ENCODE measurements at regions not wholly inside any gene's neighbourhood (a gene's known extent, or its start where the extent isn't known, plus 50 kb on each side); places are given as distances from the start of the nearest gene placed in this dataset.
"Not testable (repeated sequence)": the region's sequence is repeated elsewhere in the genome, so short reads cannot be mapped to it uniquely, and the experiment has no call there.

DNA sequence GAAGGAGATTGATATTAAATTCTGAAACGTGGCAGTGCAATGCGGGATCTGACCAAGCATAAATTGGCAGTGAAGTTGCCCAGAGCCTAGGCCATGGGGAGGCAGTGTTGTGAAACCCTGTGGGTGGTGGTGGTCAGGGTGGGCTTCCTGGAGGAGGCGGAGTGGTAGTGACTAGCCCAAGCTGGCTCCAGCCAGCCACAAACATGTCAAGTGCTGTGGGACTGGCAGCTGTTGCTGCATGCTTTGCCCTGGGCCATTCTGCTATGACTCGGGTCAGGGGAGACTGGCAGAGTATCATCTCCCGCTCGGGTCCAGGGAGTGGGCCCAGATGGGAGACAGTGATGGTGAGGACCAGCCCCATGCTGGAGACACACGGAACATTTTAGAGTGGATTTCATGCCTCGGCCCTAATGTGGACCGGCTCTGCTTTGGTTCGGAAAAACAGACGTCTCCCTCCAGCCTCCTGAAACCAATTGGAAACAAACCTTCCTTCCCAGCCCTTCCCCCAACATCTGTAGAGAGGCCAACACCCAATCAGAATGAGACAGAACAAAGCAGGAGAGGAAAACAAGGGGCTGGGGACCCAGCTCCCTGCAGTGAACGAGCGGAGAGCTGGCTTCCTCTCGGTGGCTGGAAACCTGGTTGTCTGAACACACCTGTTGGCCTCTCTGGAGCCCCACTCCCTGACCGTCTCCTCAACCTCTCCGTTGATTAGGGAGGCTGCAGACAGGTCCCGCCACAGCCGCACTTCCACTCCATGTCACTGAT is 58.2 kb downstream of the TMEM270 start:
- DNase-seq: no peak
- Histone ChIP-seq H3K4me1 (ENCODE audit: control insufficient read depth in 3 of 3, insufficient read depth in 2 of 3, low read depth in 1 of 3, low read length in 2 of 3) (no peaks in the 10 kb centered on the region), H3K27ac (ENCODE audit: low read depth in 1 of 3, low read length in 2 of 3) (no peak overlapping the region), H3K4me3 (ENCODE audit: low read depth in 1 of 3, low read length in 3 of 3) (no peak overlapping the region), H3K27me3 (ENCODE audit: control insufficient read depth in 3 of 3, insufficient read depth in 3 of 3, low read length in 3 of 3) (peaks cover 0 to 3% (median 0%) of the 10 kb centered on the region in 3 donors), H3K9me3 (ENCODE audit: control insufficient read depth in 2 of 2, insufficient read depth in 1 of 2, low read depth in 1 of 2, low read length in 1 of 2) (no peaks in the 10 kb centered on the region), H3K36me3 (ENCODE audit: control insufficient read depth in 3 of 3, insufficient read depth in 2 of 3, low read depth in 1 of 3, low read length in 3 of 3) (no peaks in the 10 kb centered on the region)
- no peak for FAIRE-seq
- 77 to 84% (median 81%) methylated on average over 17 to 18 of the region's 18 CpGs for WGBS, 3 donors

DNA sequence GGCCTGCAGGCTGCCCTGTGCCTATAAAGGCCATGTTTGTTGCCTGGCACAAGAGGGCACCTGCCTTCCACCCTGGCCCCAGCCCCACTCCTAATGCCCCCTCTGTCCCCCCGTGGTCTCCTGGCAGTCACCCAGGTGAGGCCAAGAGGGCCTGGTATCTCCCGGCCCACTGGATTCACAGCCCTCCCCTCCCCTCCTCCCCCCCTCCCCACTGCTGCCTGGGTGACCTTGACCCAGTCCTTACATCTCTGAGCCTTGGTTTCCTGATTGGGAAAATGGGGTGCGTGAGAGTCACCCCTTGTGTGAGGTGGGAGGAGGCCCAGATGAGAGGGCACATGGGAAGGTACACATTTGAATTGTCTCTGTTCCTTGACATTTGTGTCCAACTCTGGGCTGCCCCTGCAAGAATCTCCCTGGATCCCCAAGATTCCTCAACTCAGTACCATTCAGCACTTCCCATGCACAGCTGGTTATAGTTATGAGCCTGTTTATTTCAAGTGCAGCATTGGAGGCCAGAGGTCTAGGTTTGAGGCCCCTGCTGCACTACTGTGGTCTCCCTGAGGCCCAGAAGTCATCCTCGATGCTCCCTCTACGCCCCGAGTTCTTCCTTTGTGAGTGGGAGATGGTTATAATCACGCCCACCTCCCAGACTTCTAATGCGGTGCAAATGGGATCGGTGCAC is 58.9 kb downstream of the TMEM270 start:
- Histone ChIP-seq H3K27me3 (ENCODE audit: control insufficient read depth in 3 of 3, insufficient read depth in 3 of 3, low read length in 3 of 3) (peaks cover 0 to 3% (median 0%) of the 10 kb centered on the region in 3 donors), H3K4me1 (ENCODE audit: control insufficient read depth in 3 of 3, insufficient read depth in 2 of 3, low read depth in 1 of 3, low read length in 2 of 3) (no peaks in the 10 kb centered on the region), H3K27ac (ENCODE audit: low read depth in 1 of 3, low read length in 2 of 3) (no peak overlapping the region), H3K36me3 (ENCODE audit: control insufficient read depth in 3 of 3, insufficient read depth in 2 of 3, low read depth in 1 of 3, low read length in 3 of 3) (no peaks in the 10 kb centered on the region), H3K9me3 (ENCODE audit: control insufficient read depth in 2 of 2, insufficient read depth in 1 of 2, low read depth in 1 of 2, low read length in 1 of 2) (no peaks in the 10 kb centered on the region), H3K4me3 (ENCODE audit: low read depth in 1 of 3, low read length in 3 of 3) (no peak overlapping the region)
- FAIRE-seq (no peak), DNase-seq (no peak)
- WGBS, 3 donors: 76 to 84% (median 80%) methylated on average over 9 of the region's 9 CpGs

DNA sequence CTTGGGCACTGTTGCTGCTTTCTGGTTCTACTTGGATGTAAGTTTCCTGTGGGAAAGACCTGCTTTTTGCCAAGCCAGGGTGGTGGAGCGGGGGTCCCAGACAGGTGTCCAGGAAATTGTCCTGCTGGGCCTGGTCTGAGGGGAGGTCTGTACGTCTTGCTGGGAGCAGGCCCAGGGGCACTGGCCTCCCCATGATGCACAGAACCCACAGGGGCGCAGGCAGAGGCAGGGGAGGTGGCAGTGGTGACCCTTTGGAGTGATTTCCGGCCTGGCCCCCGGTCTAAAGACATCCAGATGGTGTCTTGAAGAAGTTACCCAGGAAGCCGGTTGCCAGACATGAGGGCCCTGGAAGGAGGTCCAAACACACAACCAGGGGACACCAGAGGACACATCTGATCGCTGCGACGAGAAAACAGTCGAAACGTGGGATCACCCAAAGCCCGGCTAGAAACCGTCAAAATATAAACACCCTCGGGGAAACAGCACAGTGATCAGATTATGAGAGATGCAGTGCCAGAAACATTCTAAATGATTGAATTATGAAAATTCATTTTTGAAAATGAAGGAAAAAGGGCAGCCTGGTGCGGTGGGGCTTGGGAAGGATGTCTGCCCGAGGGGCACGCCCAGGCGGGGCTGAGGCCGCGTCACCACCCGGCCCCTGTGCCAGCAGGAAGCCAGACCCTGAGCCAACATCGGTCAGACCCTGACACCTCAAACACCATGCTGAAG is 59.6 kb downstream of the TMEM270 start:
- no peaks in the 10 kb centered on the region for H3K9me3 ChIP-seq (ENCODE audit: control insufficient read depth in 2 of 2, insufficient read depth in 1 of 2, low read depth in 1 of 2, low read length in 1 of 2)
- H3K36me3 ChIP-seq (ENCODE audit: control insufficient read depth in 3 of 3, insufficient read depth in 2 of 3, low read depth in 1 of 3, low read length in 3 of 3): no peaks in the 10 kb centered on the region
- H3K27me3 ChIP-seq (ENCODE audit: control insufficient read depth in 3 of 3, insufficient read depth in 3 of 3, low read length in 3 of 3): peaks cover 0 to 3% (median 0%) of the 10 kb centered on the region in 3 donors
- 86 to 95% (median 86%) methylated on average over 22 of the region's 22 CpGs for WGBS, 3 donors
- DNase-seq (no peak), FAIRE-seq (no peak)
- no peaks in the 10 kb centered on the region for H3K4me1 ChIP-seq (ENCODE audit: control insufficient read depth in 3 of 3, insufficient read depth in 2 of 3, low read depth in 1 of 3, low read length in 2 of 3)
- H3K27ac ChIP-seq (ENCODE audit: low read depth in 1 of 3, low read length in 2 of 3): no peak overlapping the region
- H3K4me3 ChIP-seq (ENCODE audit: low read depth in 1 of 3, low read length in 3 of 3): no peak overlapping the region

DNA sequence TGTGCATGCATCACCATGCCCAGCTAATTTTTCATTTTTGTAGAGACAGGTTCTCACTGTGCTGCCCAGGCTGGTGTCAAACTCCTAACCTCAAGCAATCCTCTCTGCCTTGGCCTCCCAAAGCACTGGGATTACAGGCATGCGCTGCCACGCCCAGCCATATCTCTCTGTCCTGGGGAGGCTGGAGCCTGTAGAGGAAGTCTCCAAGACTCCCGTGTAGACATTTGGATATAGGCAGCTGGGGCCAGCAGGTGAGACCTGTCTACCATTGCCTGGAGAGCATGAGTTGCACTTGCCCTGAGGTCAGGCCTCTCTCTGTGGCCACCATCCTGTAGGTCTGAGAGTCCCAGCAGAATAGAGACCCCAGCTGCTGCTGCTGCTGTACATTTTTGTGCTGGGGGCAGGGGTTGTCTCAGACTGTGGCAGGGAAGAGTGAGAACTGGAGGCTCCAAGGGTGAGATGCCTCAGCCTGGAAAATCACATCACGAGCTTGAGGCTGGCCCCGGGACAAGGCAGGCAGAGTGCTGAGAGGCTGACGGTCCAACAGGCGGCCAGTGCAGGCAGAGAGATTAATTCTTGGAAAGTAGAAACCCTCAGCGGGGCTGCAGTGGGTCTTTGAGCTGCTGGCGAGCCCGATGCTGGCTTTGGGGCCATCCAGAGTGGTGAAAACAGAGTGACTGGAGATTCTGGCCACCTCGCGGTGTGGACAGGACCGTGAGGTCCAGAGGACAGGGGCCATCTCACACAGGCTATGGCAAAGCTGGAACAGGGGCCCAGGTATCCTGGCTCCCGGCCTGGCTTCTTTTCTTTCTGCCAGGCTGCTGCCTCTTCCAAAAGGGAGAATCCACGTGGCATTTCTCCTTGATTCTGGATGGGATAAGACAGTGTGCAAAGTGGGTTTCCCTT is 60.9 kb downstream of the TMEM270 start:
- FAIRE-seq: no peak
- H3K27me3 ChIP-seq (ENCODE audit: control insufficient read depth in 3 of 3, insufficient read depth in 3 of 3, low read length in 3 of 3): peaks cover 0 to 3% (median 0%) of the 10 kb centered on the region in 3 donors
- H3K9me3 ChIP-seq (ENCODE audit: control insufficient read depth in 2 of 2, insufficient read depth in 1 of 2, low read depth in 1 of 2, low read length in 1 of 2): no peaks in the 10 kb centered on the region
- H3K4me1 ChIP-seq (ENCODE audit: control insufficient read depth in 3 of 3, insufficient read depth in 2 of 3, low read depth in 1 of 3, low read length in 2 of 3): no peaks in the 10 kb centered on the region
- WGBS, 3 donors: 66 to 74% (median 67%) methylated on average over 15 of the region's 15 CpGs
- H3K4me3 ChIP-seq (ENCODE audit: low read depth in 1 of 3, low read length in 3 of 3): no peak overlapping the region
- DNase-seq: no peak
- no peaks in the 10 kb centered on the region for H3K36me3 ChIP-seq (ENCODE audit: control insufficient read depth in 3 of 3, insufficient read depth in 2 of 3, low read depth in 1 of 3, low read length in 3 of 3)
- no peak overlapping the region for H3K27ac ChIP-seq (ENCODE audit: low read depth in 1 of 3, low read length in 2 of 3)

DNA sequence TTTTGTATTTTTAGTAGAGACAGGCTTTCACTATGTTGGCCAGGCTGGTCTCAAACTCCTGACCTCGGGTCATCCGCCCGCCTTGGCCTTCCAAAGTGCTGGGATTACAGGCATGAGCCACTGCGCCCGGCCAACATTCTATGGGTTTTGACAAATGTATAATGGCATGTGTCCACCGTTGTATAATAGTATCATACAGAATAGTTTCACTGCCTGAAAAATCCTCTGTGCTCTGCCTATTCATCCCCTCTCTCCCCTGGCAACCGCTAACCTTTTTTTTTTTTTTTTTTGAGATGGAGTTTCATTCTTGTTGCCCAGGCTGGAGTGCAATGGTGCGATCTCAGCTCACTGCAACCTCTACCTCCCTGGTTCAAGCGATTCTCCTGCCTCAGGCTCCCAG is 67.7 kb downstream of the TMEM270 start:
- H3K4me3 ChIP-seq (ENCODE audit: low read depth in 1 of 3, low read length in 3 of 3); H3K9me3 ChIP-seq (ENCODE audit: control insufficient read depth in 2 of 2, insufficient read depth in 1 of 2, low read depth in 1 of 2, low read length in 1 of 2); FAIRE-seq; H3K36me3 ChIP-seq (ENCODE audit: control insufficient read depth in 3 of 3, insufficient read depth in 2 of 3, low read depth in 1 of 3, low read length in 3 of 3); H3K27me3 ChIP-seq (ENCODE audit: control insufficient read depth in 3 of 3, insufficient read depth in 3 of 3, low read length in 3 of 3); DNase-seq; H3K4me1 ChIP-seq (ENCODE audit: control insufficient read depth in 3 of 3, insufficient read depth in 2 of 3, low read depth in 1 of 3, low read length in 2 of 3); H3K27ac ChIP-seq (ENCODE audit: low read depth in 1 of 3, low read length in 2 of 3): not testable (repeated sequence)
- 87 to 89% (median 88%) methylated on average over 9 of the region's 9 CpGs for WGBS, 3 donors

DNA sequence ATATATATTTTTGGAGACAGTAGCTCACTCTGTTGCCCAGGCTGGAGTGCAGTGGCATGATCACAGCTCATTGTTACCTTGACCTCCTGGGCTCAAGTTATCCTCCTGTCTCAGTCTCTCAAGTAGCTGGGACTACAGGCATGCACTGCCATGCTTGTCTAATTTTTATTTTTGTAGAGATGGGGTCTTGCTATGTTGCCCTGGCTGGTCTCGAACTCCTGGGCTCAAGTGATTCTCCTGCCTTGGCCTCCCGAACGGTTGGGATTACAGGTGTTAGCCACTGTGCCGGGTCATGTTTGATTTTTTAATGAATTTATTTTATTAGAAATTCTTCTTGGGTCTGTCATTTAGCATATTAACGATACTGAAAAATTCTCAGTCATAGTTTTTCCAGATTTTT is 70.5 kb downstream of the TMEM270 start:
- no peaks in the 10 kb centered on the region for H3K27me3 ChIP-seq (ENCODE audit: control insufficient read depth in 3 of 3, insufficient read depth in 3 of 3, low read length in 3 of 3)
- no peaks in the 10 kb centered on the region for H3K4me1 ChIP-seq (ENCODE audit: control insufficient read depth in 3 of 3, insufficient read depth in 2 of 3, low read depth in 1 of 3, low read length in 2 of 3)
- no peak for DNase-seq
- no peak overlapping the region for H3K4me3 ChIP-seq (ENCODE audit: low read depth in 1 of 3, low read length in 3 of 3)
- no peaks in the 10 kb centered on the region for H3K9me3 ChIP-seq (ENCODE audit: control insufficient read depth in 2 of 2, insufficient read depth in 1 of 2, low read depth in 1 of 2, low read length in 1 of 2)
- no peak overlapping the region for H3K27ac ChIP-seq (ENCODE audit: low read depth in 1 of 3, low read length in 2 of 3)
- FAIRE-seq: no peak
- H3K36me3 ChIP-seq (ENCODE audit: control insufficient read depth in 3 of 3, insufficient read depth in 2 of 3, low read depth in 1 of 3, low read length in 3 of 3): no peaks in the 10 kb centered on the region
- 88 to 92% (median 88%) methylated on average over 5 of the region's 5 CpGs for WGBS, 3 donors

DNA sequence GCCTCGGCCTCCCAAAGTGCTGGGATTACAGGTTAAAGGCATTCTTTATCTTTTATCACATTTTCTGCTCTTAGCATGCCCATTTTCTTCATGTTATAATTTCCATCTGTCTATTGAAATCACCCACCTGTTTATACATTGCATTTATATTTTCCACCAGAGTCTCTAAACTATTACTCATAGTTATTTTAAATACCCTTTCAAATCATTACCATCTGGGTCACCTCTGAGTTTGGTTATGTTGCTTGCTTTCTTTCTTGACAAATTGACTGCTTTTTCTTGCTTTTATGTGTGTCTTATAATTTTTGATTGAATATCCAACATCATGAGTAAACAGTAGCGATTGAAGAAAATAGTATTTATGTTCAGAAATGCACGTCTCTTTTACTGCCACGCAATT is 71.4 kb downstream of the TMEM270 start:
- Histone ChIP-seq H3K27me3 (ENCODE audit: control insufficient read depth in 3 of 3, insufficient read depth in 3 of 3, low read length in 3 of 3) (no peaks in the 10 kb centered on the region), H3K27ac (ENCODE audit: low read depth in 1 of 3, low read length in 2 of 3) (no peak overlapping the region), H3K4me1 (ENCODE audit: control insufficient read depth in 3 of 3, insufficient read depth in 2 of 3, low read depth in 1 of 3, low read length in 2 of 3) (no peaks in the 10 kb centered on the region), H3K36me3 (ENCODE audit: control insufficient read depth in 3 of 3, insufficient read depth in 2 of 3, low read depth in 1 of 3, low read length in 3 of 3) (no peaks in the 10 kb centered on the region), H3K4me3 (ENCODE audit: low read depth in 1 of 3, low read length in 3 of 3) (no peak overlapping the region), H3K9me3 (ENCODE audit: control insufficient read depth in 2 of 2, insufficient read depth in 1 of 2, low read depth in 1 of 2, low read length in 1 of 2) (no peaks in the 10 kb centered on the region)
- WGBS, 3 donors: 86 to 89% (median 88%) methylated on average over 4 of the region's 4 CpGs
- FAIRE-seq (no peak), DNase-seq (no peak)

DNA sequence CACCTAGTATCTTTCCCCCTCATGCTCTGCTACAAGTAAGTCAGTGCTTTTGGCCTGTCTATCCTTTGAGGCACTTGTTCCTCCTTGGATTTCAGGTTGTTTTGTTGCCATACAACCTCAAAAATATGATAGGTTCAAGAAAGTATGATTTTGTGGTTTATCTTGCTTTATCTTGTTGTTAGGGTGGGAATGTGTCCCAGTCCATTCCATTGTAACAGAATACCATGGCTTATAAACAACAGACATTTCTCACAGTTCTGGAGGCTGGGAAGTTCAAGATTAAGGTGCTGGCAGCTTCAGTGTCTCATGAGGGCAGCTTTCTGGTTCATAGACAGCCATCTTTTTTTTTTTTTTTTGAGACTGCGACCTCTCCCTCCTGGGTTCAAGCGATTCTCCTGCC is 72.1 kb downstream of the TMEM270 start:
- Histone ChIP-seq H3K27me3 (ENCODE audit: control insufficient read depth in 3 of 3, insufficient read depth in 3 of 3, low read length in 3 of 3) (no peaks in the 10 kb centered on the region), H3K4me3 (ENCODE audit: low read depth in 1 of 3, low read length in 3 of 3) (no peak overlapping the region), H3K36me3 (ENCODE audit: control insufficient read depth in 3 of 3, insufficient read depth in 2 of 3, low read depth in 1 of 3, low read length in 3 of 3) (no peaks in the 10 kb centered on the region), H3K27ac (ENCODE audit: low read depth in 1 of 3, low read length in 2 of 3) (no peak overlapping the region), H3K9me3 (ENCODE audit: control insufficient read depth in 2 of 2, insufficient read depth in 1 of 2, low read depth in 1 of 2, low read length in 1 of 2) (no peaks in the 10 kb centered on the region), H3K4me1 (ENCODE audit: control insufficient read depth in 3 of 3, insufficient read depth in 2 of 3, low read depth in 1 of 3, low read length in 2 of 3) (no peaks in the 10 kb centered on the region)
- FAIRE-seq: no peak
- no peak for DNase-seq
- WGBS, 3 donors: 92 to 97% (median 94%) methylated on average over 2 of the region's 2 CpGs

All from small intestine (tissue), 7 donors.